ENCODE measurements at regions not wholly inside any gene's neighbourhood (a gene's known extent, or its start where the extent isn't known, plus 50 kb on each side); places are given as distances from the start of the nearest gene placed in this dataset.

GRCh38 chr7:156515911-156516790 lies 124.4 kb upstream of the RNF32 start (continued):
- no peak; the same call in 1 of the 2 replicates for TF ChIP-seq JUN (CRISPR knock-in tag; IDR thresholded peaks at IDR 0.05)
- TF ChIP-seq ZNF615 (CRISPR knock-in tag; IDR thresholded peaks at IDR 0.05; ENCODE audit: borderline replicate concordance), result no peak
- TF ChIP-seq AHR (CRISPR knock-in tag; IDR thresholded peaks at IDR 0.05), result no peak
- no peak for TF ChIP-seq MZF1 (CRISPR knock-in tag; IDR thresholded peaks at IDR 0.05; ENCODE audit: borderline replicate concordance)
- no peak for TF ChIP-seq ZNF746 (CRISPR knock-in tag; IDR thresholded peaks at IDR 0.05)
- TF ChIP-seq SMC3 (IDR thresholded peaks at IDR 0.05; ENCODE audit: low read length), result peak; percentile 74
- TF ChIP-seq, protein P1, sequence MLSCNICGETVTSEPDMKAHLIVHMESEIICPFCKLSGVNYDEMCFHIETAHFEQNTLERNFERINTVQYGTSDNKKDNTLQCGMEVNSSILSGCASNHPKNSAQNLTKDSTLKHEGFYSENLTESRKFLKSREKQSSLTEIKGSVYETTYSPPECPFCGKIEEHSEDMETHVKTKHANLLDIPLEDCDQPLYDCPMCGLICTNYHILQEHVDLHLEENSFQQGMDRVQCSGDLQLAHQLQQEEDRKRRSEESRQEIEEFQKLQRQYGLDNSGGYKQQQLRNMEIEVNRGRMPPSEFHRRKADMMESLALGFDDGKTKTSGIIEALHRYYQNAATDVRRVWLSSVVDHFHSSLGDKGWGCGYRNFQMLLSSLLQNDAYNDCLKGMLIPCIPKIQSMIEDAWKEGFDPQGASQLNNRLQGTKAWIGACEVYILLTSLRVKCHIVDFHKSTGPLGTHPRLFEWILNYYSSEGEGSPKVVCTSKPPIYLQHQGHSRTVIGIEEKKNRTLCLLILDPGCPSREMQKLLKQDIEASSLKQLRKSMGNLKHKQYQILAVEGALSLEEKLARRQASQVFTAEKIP (CRISPR knock-in tag; IDR thresholded peaks at IDR 0.05; ENCODE audit: borderline replicate concordance), result no peak
- TF ChIP-seq ZMYM2 (CRISPR knock-in tag; IDR thresholded peaks at IDR 0.05), result 0 out of 2 replicates have a peak, but pooled peaks have one; percentile 55
- no peak for TF ChIP-seq ZNF781 (CRISPR knock-in tag; IDR thresholded peaks at IDR 0.05; ENCODE audit: borderline replicate concordance, not compliant biosample characterization)
- peak; percentile 76 for TF ChIP-seq FOXA3 (CRISPR knock-in tag; IDR thresholded peaks at IDR 0.05)
- no peak for TF ChIP-seq CBFB (CRISPR knock-in tag; IDR thresholded peaks at IDR 0.05)
- TF ChIP-seq PHF20 (CRISPR knock-in tag; IDR thresholded peaks at IDR 0.05), result no peak
- TF ChIP-seq ARHGAP35 (CRISPR knock-in tag; IDR thresholded peaks at IDR 0.05; ENCODE audit: borderline replicate concordance), result no peak
- TF ChIP-seq ZNF142 (CRISPR knock-in tag; IDR thresholded peaks at IDR 0.05), result no peak
- TF ChIP-seq ZNF329 (CRISPR knock-in tag; IDR thresholded peaks at IDR 0.05; ENCODE audit: low read depth), result no peak
- no peak for TF ChIP-seq ZNF724P (CRISPR knock-in tag; IDR thresholded peaks at IDR 0.05; ENCODE audit: borderline replicate concordance)
- peak; percentile 58 to 87; a peak in 3 of 4 replicates for TF ChIP-seq EP300 (IDR thresholded peaks at IDR 0.05; ENCODE audit: low read depth in 2 of 2, low read length in 2 of 2)
- peak; percentile 73; the same call in 1 of the 2 replicates for TF ChIP-seq EP300 (CRISPR knock-in tag; IDR thresholded peaks at IDR 0.05; ENCODE audit: borderline replicate concordance)
- TF ChIP-seq CHD2 (IDR thresholded peaks at IDR 0.05; ENCODE audit: low read depth, low read length), result no peak
- TF ChIP-seq DMTF1 (CRISPR knock-in tag; IDR thresholded peaks at IDR 0.05), result no peak
- no peak for TF ChIP-seq RFXANK (CRISPR knock-in tag; IDR thresholded peaks at IDR 0.05)

Data from HepG2 (cell line).